HUES48 (cell line): ENCODE measurements at regions not wholly inside any gene's neighbourhood (a gene's known extent, or its start where the extent isn't known, plus 50 kb on each side); places are given as distances from the start of the nearest gene placed in this dataset.
"Not testable (repeated sequence)": the region's sequence is repeated elsewhere in the genome, so short reads cannot be mapped to it uniquely, and the experiment has no call there.

ENCODE experiments used
- H3K27ac ChIP-seq: one replicate; pipeline ENCODE4 v1.7.0; 2013; ENCODE audit warnings: low read depth, low read length, inconsistent platforms
- H3K27me3 ChIP-seq: 2 replicates; pipeline ENCODE4 v1.6.1; 2013; ENCODE audit warnings: mild to moderate bottlenecking, low read length; ENCODE audit not compliant: control insufficient read depth, insufficient read depth
- H3K36me3 ChIP-seq: 2 replicates; pipeline ENCODE4 v1.6.1; 2013; ENCODE audit warnings: low read length; ENCODE audit not compliant: control insufficient read depth, insufficient read depth
- H3K4me1 ChIP-seq: 2 replicates; pipeline ENCODE4 v1.6.1; 2013; ENCODE audit warnings: mild to moderate bottlenecking, low read length; ENCODE audit not compliant: control insufficient read depth, insufficient read depth
- H3K4me3 ChIP-seq: 2 replicates; pipeline ENCODE4 v1.5.1; 2013; ENCODE audit warnings: mild to moderate bottlenecking, low read depth, low read length
- H3K9ac ChIP-seq: 2 replicates; pipeline ENCODE4 v1.6.1; 2013; ENCODE audit warnings: mild to moderate bottlenecking, low read depth, low read length, moderate library complexity
- H3K9me3 ChIP-seq: 2 replicates; pipeline ENCODE4 v1.6.1; 2013; ENCODE audit warnings: low read length; ENCODE audit not compliant: control insufficient read depth, insufficient read depth

DNA sequence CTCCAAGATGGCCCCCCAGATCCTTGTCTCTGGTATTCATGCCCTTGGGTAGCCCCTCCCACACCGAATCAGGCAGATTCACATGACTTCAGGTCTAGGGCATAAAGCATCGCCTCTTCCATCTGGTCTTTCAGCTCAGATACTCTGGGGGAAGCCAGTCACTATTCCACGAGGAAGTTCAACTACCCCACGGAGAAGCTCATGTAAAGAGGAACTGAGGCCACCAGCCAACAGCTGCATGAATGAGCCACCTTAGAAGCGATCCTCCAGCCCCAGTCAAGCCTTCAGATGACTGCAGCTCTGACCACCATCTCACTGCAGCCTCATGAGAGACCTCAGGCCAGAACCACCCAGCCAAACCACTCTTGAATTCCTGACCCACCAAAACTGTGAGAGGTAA is 54.1 kb downstream of the SOCS3 start:
- no peaks in the 10 kb centered on the region for H3K9me3 ChIP-seq
- H3K27ac ChIP-seq = no peak overlapping the region
- H3K36me3 ChIP-seq = no peaks in the 10 kb centered on the region
- H3K4me3 ChIP-seq = no peak overlapping the region
- no peaks in the 10 kb centered on the region for H3K4me1 ChIP-seq
- H3K27me3 ChIP-seq = no peaks in the 10 kb centered on the region
- H3K9ac ChIP-seq = no peak overlapping the region

DNA sequence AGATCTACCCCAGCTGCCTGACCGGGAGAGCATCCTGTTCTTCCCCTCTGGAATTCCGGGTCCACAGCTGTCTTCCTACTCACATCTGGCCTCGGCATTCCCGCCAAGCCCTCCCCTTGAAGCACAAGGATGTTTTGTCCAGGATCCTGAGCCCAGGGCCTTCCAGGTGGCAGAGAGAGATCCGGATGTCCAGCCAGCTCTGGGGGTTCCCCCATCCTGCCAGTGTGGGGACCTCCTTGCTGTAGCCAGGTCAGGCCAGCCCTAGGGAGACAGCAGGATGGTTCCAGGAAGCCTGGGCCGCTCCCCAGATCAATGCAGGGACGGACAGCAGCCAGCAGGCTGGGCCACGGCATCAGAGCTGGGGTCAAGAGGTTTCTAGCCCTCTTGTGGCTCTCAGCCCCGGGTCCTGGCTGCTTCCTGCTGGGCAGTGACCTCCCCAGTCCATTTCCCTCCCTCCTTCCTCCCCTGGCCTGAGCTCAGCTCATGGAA is 55.3 kb downstream of the SOCS3 start:
- Histone ChIP-seq H3K9me3 (no peaks in the 10 kb centered on the region), H3K27ac (no peak overlapping the region), H3K4me1 (no peaks in the 10 kb centered on the region), H3K4me3 (no peak overlapping the region), H3K36me3 (no peaks in the 10 kb centered on the region), H3K9ac (no peak overlapping the region), H3K27me3 (no peaks in the 10 kb centered on the region)

DNA sequence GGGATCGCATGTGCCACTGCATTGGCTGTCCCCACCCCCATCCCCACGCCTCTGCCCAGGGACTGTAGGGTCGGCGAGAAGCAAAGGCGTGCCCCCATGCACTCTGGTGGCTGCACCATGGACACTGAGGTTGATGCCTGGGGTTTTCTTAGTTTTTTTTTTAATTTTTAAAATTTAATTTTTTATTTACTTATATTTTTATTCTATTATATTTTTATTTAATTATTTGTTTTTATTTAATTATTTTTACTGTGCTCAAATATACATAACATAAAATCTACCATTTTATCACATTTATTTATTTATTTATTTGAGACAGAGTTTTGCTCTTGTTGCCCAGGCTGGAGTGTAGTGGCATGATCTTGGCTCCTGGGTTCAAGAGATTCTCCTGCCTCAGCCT is 57.4 kb downstream of the SOCS3 start:
- no peak overlapping the region for H3K9ac ChIP-seq
- no peak overlapping the region for H3K27ac ChIP-seq
- no peak overlapping the region for H3K4me3 ChIP-seq
- no peaks in the 10 kb centered on the region for H3K9me3 ChIP-seq
- H3K4me1 ChIP-seq = no peaks in the 10 kb centered on the region
- H3K36me3 ChIP-seq = no peaks in the 10 kb centered on the region
- no peaks in the 10 kb centered on the region for H3K27me3 ChIP-seq

DNA sequence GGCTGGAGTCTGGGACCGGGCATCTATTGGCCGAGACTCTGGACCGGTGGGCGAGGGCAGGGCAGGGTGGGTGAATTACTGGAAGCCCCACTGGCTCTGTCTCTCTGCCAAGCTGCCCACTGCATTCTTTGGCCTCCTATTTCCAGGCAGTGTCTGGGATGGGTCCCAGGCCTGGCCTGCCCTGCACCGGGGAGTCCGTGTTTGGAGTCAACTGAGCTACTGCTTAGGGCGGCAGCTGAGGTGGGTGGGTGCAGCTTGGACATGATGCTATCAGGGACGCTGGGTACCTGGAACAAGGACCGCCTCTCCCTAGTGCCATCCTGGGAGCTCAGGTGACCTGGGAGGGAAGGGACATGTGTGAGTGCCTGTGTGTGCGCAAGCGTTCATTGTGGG is 58.1 kb downstream of the SOCS3 start:
- no peak overlapping the region for H3K27ac ChIP-seq
- H3K36me3 ChIP-seq = no peaks in the 10 kb centered on the region
- no peaks in the 10 kb centered on the region for H3K4me1 ChIP-seq
- H3K27me3 ChIP-seq = no peaks in the 10 kb centered on the region
- H3K4me3 ChIP-seq = no peak overlapping the region
- H3K9ac ChIP-seq = no peak overlapping the region
- no peaks in the 10 kb centered on the region for H3K9me3 ChIP-seq

DNA sequence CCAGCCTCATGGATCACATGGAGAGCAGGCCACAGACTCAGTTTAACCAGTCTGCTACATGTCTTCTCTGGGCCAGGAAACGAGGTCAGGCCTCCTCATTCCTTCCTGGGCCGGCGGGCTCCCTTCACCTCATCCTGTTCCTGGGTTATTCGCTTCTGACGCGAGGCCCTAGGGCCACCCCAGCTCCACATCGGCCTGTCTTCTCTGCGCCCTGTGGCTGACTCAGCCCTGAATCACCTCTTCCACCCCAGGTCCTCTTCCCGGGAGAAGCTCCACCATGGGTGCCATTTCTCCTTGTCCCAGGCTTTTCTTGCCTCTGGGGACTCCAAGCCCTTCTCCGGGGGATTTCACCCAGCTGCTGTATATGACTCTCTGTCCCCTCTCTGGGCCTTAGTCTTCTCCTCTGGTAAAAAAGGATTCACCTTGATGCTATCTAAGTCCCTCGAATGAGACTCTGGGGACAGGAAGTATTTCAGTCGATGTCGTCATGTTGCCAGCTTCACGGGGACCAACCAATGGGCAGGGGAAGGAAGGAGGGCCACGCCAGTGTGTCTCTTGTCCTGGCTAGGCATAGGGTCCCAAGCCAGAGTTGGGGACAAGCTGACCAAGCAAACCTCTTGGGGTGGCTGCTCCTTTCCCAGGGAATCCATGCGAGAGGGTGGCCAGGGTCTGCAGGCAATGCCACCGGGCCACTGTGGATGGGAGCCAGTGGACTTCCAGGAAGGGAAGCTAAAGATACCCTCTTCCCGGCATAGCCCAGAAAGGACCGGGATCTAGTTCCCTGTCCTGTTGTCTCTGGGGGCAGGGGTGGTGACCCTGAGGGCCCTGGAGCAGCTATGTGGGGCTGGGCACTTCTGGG is 58.7 kb downstream of the SOCS3 start:
- Histone ChIP-seq H3K27me3 (no peaks in the 10 kb centered on the region), H3K4me1 (no peaks in the 10 kb centered on the region), H3K36me3 (no peaks in the 10 kb centered on the region), H3K27ac (no peak overlapping the region), H3K4me3 (no peak overlapping the region), H3K9me3 (no peaks in the 10 kb centered on the region), H3K9ac (no peak overlapping the region)

DNA sequence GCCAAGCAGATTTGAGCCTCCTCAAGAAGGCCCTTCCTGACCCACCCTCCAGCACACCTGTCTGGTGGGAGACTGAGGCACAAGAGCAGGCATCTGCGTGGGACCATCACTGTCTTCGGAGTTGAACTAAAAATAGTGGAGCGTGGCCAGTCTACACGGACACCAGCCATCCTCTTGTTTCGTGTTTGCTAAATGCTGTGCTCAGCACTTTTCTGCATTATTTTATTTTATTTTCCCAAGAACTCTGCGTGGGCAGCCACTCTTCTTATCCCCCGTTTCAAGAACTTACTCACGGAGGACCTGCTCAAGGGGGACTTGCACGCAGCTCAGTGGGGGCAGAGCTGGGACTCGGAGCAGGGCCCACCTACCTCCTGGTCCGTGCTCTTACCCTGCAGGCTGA is 60.8 kb downstream of the SOCS3 start:
- H3K27me3 ChIP-seq = no peaks in the 10 kb centered on the region
- H3K9ac ChIP-seq = no peak overlapping the region
- no peaks in the 10 kb centered on the region for H3K4me1 ChIP-seq
- no peaks in the 10 kb centered on the region for H3K36me3 ChIP-seq
- no peak overlapping the region for H3K27ac ChIP-seq
- no peak overlapping the region for H3K4me3 ChIP-seq
- no peaks in the 10 kb centered on the region for H3K9me3 ChIP-seq

DNA sequence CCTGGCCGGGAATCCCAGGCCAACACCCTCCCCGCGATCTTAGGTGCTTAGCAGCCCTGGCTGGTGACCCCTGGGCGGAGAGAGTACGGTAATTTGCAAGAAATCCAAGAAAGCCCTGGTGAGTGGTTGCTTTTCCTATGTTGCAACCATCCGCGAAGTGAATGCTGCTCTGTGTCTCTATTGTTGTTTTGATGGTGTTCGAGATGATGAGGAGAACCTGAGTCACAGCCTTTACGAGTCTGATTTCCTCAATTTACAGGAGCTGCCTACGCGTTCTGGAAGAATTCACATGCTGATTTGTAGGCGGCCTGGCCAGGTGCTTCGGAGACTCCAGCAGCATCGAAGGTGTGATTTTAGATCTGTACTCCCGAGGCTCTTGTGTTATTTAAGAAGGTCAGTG is 63.3 kb downstream of the TMEM235 start:
- H3K27me3 ChIP-seq = no peaks in the 10 kb centered on the region
- H3K36me3 ChIP-seq = no peaks in the 10 kb centered on the region
- H3K9me3 ChIP-seq = no peaks in the 10 kb centered on the region
- no peaks in the 10 kb centered on the region for H3K4me1 ChIP-seq
- peak overlapping the region; percentile 35 for H3K27ac ChIP-seq
- H3K9ac ChIP-seq = no peak overlapping the region
- H3K4me3 ChIP-seq = no peak overlapping the region

DNA sequence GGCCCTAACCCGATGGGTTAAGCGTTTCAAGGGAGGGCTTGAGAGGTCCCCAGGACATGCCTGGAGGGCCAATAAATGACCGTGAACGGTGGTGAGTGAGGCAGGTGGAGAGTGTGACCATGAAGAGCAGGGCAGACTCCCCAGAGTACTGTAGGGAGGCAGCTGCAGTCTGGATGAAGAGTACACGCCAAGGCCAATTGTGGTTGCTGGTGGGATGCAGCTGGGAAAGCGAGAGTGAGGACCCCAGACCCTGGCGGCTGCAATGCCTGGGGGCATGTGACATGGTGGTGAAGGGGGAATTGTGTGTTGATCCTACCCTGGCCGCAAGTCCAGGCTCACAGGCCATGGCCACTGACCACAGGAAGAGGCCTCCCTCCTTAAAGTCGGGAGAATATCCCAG is 62.9 kb downstream of the TMEM235 start:
- Histone ChIP-seq H3K27ac (peak overlapping the region; percentile 35), H3K27me3 (no peaks in the 10 kb centered on the region), H3K36me3 (no peaks in the 10 kb centered on the region), H3K9ac (no peak overlapping the region), H3K4me3 (no peak overlapping the region), H3K4me1 (no peaks in the 10 kb centered on the region), H3K9me3 (no peaks in the 10 kb centered on the region)

DNA sequence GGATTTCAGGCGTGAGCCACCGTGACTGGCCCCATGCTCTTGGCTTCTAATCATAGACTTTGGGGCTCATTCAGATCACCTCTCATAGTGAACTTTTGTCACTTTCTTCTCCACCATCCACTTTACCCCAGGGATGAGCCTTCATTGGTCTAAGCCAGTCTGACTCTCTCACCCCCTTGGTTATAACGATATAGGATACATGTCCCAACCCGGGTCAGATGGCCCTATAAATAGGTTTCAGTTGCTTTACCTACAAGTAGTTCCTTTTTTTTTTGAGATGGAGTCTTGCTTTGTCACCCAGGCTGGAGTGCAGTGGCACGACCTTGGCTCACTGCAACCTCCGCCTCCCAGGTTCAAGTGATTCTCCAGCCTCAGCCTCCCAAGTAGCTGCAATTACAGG is 61.7 kb downstream of the TMEM235 start:
- not testable (repeated sequence) for H3K27me3 ChIP-seq, H3K4me3 ChIP-seq, H3K36me3 ChIP-seq, H3K27ac ChIP-seq, H3K9ac ChIP-seq, H3K9me3 ChIP-seq, H3K4me1 ChIP-seq

DNA sequence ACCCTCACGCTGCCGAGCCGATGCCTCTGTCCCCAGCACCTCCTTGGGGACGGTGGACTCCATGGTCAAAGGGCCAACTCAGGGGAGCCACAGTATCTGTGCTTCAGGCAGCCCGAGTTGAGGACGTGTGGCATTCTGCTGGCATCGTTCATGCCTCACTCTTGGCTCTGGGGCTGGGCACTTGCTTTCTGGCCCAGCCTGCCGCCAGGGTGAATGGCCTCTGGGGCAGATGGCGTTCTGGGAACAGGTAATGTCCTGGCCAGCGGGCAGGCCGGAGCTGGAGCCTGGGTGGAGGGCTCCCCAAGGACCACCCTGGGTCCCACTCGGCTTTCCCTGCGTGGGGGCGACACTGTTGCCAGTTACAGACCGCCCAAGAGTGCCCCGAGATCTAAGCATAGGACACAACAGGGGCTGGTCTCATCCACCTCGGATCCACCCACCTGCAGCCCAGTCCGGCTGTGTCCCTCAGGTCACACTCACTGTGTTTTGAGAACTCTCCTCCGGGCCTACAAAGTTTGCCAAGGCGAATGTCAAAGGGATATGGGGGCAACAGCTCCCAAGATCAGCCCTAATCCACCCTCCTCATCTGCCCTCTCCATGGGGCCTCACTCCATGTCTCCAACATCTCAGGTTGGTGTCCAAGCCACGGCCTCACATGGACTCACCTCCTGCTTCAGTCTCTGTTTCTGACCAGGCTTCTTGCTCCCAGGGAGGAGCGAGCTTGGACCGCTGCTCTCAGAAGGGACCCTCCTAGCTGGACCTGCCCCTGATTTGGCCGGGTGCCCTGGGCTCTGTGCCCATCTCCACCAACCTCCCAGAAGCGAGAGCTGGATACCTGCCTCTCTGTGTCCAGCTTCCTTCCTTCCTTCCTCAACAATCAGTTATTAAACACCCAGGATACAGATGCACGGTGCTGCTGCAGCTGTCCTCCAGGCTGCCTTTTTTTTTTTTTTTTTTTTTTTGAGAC is 60.8 kb downstream of the TMEM235 start:
- Histone ChIP-seq H3K4me1 (no peaks in the 10 kb centered on the region), H3K9me3 (no peaks in the 10 kb centered on the region), H3K4me3 (no peak overlapping the region), H3K27me3 (no peaks in the 10 kb centered on the region), H3K9ac (no peak overlapping the region), H3K36me3 (no peaks in the 10 kb centered on the region), H3K27ac (no peak overlapping the region)

DNA sequence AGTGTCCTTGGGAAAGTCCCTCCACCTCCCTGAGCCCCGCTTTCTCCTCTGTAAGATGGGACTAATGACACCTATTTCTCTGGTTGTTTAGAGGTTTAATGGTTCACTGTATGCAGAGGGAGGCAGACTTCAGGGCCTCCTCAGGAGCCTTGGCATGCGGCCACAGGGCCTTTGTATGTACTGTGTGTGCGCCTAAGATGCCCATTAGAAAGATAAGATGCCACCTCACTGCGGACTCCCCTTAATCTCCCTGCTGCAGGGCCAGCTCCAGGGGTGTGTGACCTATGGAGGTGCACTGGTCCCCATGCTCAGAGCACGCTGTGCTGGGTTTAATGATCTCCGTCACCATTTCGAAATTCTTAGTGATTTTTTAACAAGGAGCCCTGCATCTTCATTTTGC is 59.3 kb downstream of the TMEM235 start:
- no peaks in the 10 kb centered on the region for H3K36me3 ChIP-seq
- H3K4me1 ChIP-seq = no peaks in the 10 kb centered on the region
- H3K4me3 ChIP-seq = no peak overlapping the region
- no peak overlapping the region for H3K27ac ChIP-seq
- no peaks in the 10 kb centered on the region for H3K9me3 ChIP-seq
- no peaks in the 10 kb centered on the region for H3K27me3 ChIP-seq
- no peak overlapping the region for H3K9ac ChIP-seq
